GM21825 (cell line): ENCODE measurements at regions not wholly inside any gene's neighbourhood (a gene's known extent, or its start where the extent isn't known, plus 50 kb on each side); places are given as distances from the start of the nearest gene placed in this dataset.
"Not testable (repeated sequence)": the region's sequence is repeated elsewhere in the genome, so short reads cannot be mapped to it uniquely, and the experiment has no call there.

Source experiments
- ATAC-seq: cut with Tn5 transposase; IDR thresholded peaks from one replicate; pipeline ENCODE4 v1.9.1; 2021; ENCODE audit warnings: mild to moderate bottlenecking, moderate library complexity; ENCODE audit not compliant: unreplicated experiment

GRCh38 chr4:72942565-72942964 is 127.0 kb downstream of the COX18 start:
- no peak for ATAC-seq

- ATAC-seq, result no peak
Measured at GRCh38 chr4:72938516-72938915, 131.0 kb downstream of the COX18 start.

GRCh38 chr4:72935462-72935861 is 134.1 kb downstream of the COX18 start:
- ATAC-seq, result no peak

GRCh38 chr4:72933029-72933428 is 136.5 kb downstream of the COX18 start:
- no peak for ATAC-seq

GRCh38 chr4:72931346-72931745 is 138.2 kb downstream of the COX18 start:
- no peak for ATAC-seq

GRCh38 chr4:72929596-72930274 is 139.8 kb downstream of the COX18 start:
- not testable (repeated sequence) for ATAC-seq

- no peak for ATAC-seq
Measured at GRCh38 chr4:72924814-72925213, 144.7 kb downstream of the COX18 start.

GRCh38 chr4:72919937-72920336 is 149.6 kb downstream of the COX18 start:
- no peak for ATAC-seq

- ATAC-seq, result no peak
Measured at GRCh38 chr4:72919464-72919863, 150.1 kb downstream of the COX18 start.

GRCh38 chr4:72918362-72918761 is 151.2 kb downstream of the COX18 start:
- ATAC-seq, result no peak

GRCh38 chr4:72911316-72911715 is 158.2 kb downstream of the COX18 start:
- no peak for ATAC-seq

GRCh38 chr4:72909461-72909860 is 160.1 kb downstream of the COX18 start:
- no peak for ATAC-seq

- ATAC-seq, result no peak
Measured at GRCh38 chr4:72902354-72902753, 167.2 kb downstream of the COX18 start.

- no peak for ATAC-seq
Measured at GRCh38 chr4:72901553-72901952, 168.0 kb downstream of the COX18 start.

- ATAC-seq, result no peak
Measured at GRCh38 chr4:72900952-72901351, 168.6 kb downstream of the COX18 start.

- no peak for ATAC-seq
Measured at GRCh38 chr4:72899621-72900020, 169.9 kb downstream of the COX18 start.

- no peak for ATAC-seq
Measured at GRCh38 chr4:72899214-72899613, 170.3 kb downstream of the COX18 start.

GRCh38 chr4:72896515-72896914 is 173.0 kb downstream of the COX18 start:
- no peak for ATAC-seq

GRCh38 chr4:72895408-72895807 is 174.1 kb downstream of the COX18 start:
- ATAC-seq, result no peak

GRCh38 chr4:72893354-72894066 is 176.0 kb downstream of the COX18 start:
- ATAC-seq, result no peak

- ATAC-seq, result no peak
Measured at GRCh38 chr4:72888331-72888730, 181.2 kb downstream of the COX18 start.

GRCh38 chr4:72887152-72887551 is 182.4 kb downstream of the COX18 start:
- ATAC-seq, result no peak

GRCh38 chr4:72886602-72887001 is 182.9 kb downstream of the COX18 start:
- no peak for ATAC-seq
